Stimulated activated CD4-positive, alpha-beta T cell treated with anti-CD3 and anti-CD28 coated beads, Interleukin-15, amount 100 ng/mL, for 1 hour (primary cell): ENCODE measurements at regions not wholly inside any gene's neighbourhood (a gene's known extent, or its start where the extent isn't known, plus 50 kb on each side); places are given as distances from the start of the nearest gene placed in this dataset.

Source experiments
- DNase-seq, 2 donors: peaks; one replicate each; pipeline ENCODE4 v3.0.0-alpha.2; 2020; ENCODE audit warnings: low read depth in 1 of 2, low spot score in 1 of 2

GRCh38 chr13:110097013-110097412, 209.9 kb downstream of the COL4A1 start:
- no peak for DNase-seq

DNA sequence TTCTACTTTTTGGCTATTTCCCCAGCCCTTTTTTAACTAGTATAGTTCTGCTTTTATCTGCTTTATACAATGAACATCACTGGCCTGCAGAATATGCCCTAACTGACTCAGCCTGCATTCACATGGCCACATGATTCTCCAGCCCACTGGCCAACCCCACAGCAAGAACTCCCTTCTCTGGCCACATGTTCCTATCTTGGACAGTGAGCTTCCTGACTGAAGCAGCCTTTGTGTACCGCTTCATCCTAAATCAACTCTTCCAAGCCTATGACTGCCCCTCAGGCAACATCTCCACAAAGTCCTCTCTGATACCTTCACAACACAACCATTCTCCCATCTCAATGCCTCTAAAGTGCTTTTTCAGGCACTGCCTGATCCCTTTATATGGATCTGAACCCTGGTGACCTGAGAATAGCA, 214.1 kb downstream of the COL4A1 start:
- DNase-seq = no peak

GRCh38 chr13:110089815-110090214, 217.1 kb downstream of the COL4A1 start:
- no peak for DNase-seq

- no peak for DNase-seq
Observed at GRCh38 chr13:110089100-110089499, 217.9 kb downstream of the COL4A1 start.

DNA sequence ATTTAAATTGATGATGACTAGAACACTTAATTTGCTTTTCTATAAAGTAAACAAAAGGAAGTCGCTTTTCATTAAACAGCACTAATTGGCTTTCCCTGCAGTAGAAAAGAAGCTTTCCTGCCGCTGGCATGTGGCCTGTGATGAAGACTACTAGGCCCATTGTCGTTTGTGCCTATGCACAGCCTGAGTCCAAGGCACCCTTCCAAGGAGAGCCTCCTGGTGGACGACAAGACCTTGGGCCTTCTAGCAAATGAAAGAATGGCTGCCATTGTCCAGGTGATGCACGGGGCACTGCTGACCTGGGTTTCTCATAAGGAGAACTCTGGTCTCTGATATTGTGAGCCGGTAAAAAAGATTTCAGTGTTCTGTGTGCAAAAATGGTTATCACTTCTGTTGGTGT, 233.0 kb downstream of the COL4A1 start:
- DNase-seq = no peak

GRCh38 chr13:110070511-110071120, 236.3 kb downstream of the COL4A1 start:
- no peak for DNase-seq

DNA sequence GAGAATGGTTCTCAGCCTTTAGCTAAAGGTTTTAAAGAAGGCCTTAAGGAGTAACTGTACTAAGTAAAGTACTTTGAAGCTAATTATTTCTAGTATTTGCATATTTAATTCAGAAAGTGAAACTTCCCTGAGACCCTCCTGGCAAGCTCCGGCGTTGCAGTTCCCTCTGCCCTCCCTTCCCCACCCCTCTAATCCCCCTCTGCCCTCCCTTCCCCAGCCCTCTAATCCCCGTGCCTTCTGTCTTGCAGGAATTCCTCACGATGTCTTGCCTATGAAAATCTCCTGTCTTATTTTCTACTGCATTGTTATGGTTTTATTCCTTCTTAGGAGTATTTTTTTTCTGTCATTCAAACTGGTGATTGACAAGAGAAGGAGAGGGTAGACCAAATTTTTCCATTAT, 236.9 kb downstream of the COL4A1 start:
- no peak for DNase-seq

DNA sequence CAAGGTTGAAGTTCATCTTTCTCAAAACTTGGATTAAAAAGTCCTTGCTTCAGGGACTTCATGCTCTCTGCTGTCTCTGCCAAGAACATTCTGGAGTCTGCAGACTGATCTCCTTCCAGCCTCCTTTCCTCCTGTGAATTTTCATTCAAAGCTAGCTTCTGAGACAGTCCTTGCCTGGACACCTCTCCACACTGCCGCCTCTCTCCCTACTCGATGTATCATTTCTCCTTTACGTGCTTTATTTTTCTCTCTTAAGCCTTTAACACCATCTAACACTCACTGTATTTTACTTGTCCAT, 238.8 kb downstream of the COL4A1 start:
- no peak for DNase-seq

DNA sequence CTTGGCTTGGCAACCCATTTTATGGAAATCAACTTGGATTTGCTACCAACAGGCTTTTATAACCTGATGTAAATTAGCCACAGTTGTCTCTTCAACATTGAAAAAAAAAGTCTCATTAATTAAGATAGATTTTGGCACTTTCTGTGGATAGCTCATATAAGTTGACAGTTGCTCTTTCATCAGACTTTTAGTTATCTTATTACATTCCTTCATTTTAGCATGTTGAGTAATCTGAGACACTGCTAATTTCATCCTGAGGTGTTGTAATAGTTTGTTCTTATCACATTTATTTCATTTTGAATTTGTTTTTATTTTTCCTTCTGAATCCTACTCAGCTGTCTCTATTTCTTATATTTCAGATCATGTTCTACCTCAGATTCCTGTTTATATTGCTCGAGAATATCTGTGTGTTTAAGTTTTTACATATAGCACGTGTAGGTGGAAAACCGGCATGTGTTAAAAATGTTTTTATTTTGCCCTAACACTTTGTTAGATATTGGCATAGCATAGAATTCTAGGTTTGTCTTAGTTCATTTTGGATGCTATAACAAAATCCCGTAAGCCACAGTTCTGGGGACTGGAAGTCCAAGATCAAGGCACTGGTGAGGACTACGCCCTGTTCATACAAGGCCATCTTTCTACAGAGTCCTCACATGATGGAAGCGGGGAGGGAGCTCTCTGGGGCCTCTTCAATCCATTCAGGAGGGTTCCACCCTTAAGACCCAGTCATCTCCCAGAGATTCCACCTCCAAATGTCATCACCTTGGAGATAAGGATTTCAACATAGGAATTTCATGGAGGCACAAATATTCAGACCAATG, 239.4 kb downstream of the COL4A1 start:
- no peak for DNase-seq

DNA sequence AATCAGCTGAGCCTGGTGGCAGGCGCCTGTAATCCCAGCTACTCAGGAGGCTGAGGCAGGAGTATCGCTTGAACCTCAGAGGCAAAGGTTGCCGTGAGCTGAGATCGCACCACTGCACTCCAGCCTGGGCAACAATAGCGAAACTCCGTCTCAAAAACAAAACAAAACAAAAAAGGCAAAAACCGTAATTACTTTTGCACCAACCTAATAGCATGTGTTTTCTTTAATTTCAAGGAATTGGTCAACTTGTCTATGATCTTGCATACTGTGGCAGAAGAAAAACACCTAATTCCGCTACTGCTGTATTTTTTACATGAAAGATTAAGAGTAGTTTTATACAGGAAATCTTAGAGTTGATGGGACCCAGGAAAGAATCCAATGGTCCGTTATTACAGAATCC, 241.2 kb downstream of the COL4A1 start:
- no peak for DNase-seq

GRCh38 chr13:110063490-110064421, 243.2 kb downstream of the COL4A1 start:
- DNase-seq = no peak

- no peak for DNase-seq
Observed at GRCh38 chr13:110062777-110063442, 244.0 kb downstream of the COL4A1 start.

DNA sequence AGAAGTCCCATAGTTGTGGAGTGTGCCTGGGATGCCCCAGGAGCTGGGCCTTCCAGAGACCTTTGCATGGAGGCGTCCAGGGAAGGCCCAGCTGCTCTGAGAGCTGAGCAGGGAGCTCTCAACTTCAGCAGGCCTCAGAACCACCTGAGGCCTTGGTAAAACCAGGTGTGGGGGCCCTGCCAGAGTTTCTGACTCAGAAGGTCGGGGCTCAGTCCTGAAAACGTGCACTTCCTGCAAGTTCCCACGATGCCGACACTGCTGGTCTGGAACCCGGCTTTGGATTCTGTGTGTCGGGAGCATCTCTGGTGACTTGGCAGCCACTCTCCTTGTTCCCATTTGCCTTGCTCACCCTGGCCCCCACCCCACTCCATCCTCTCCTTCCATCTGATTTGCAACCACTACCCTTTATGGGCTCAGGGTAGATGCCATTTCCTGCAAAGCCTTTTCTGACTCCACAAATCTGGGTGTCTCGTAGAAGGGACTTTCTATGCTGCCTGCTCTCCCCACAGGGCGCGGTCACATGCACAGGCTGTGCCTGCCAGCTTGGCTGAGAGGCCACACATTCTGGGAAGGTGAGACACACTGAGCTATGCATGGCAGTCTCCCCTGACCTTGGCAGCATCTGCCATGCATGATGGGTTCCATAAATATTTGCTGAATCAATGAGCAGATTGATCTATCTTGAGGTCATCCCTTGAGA, 244.7 kb downstream of the COL4A1 start:
- no peak for DNase-seq

GRCh38 chr13:110061270-110061669, 245.7 kb downstream of the COL4A1 start:
- no peak for DNase-seq

GRCh38 chr13:110057052-110057451, 249.9 kb downstream of the COL4A1 start:
- DNase-seq = no peak

DNA sequence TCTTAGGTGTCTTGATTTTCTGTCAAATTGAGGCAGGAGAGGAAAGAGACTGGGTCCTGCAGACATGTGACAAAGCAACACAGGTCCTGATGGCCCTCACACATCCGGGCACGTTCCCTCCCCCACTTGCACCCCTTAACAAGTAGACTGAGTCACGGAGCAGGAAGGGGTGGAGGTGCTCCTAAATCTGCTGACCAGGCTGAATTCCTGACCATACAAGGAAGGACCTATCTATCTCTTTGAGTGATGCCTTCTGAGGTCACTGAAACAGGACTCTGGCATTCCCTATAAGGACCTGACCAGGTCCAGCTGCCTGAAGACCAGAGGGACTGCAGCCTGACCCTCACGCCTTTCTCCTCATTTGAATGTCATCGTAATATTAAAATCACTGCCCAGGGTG, 250.3 kb downstream of the COL4A1 start:
- DNase-seq = no peak

GRCh38 chr13:110055089-110055488, 251.9 kb downstream of the COL4A1 start:
- no peak for DNase-seq

GRCh38 chr13:110054041-110054440, 252.9 kb downstream of the COL4A1 start:
- DNase-seq = no peak

DNA sequence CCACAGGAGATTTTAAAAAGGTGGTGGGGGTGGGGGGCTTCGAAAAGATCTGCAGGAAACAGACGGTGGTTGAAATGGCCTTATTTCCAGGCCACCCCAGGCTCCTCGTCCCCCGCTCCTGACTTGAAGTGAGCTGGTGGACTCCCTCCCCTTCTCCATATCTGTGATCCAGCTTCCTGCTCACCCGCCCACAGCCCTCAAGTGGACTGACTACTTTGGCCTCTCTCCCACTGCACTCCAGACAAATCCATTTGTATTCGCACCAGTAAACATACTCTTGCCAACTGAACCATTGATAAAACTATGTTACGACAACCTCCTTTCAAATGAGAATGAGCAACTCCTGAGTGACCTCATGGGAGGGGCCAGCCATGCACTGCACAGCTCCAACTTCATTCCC, 259.5 kb downstream of the COL4A1 start:
- no peak for DNase-seq

GRCh38 chr13:110046811-110047210, 260.1 kb downstream of the COL4A1 start:
- no peak for DNase-seq

DNA sequence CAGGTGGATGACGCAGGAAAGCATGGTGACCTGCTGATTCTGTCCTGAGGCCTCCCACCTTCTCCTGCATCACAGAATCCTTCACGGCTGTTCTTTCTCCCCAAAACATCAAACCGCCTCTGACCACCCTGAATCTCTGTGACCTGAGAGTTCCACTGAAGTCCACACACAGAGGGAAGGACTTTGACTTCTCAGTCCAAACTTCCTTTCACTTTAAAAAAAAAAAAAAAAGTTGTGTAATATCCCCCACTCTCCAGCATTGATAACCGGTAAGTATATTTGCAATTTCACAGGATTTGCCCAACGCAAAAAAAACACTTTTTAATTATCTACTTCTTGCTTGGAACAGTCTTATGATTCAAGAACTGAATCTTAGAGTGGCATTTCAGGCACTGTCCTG, 259.5 kb upstream of the IRS2 start:
- no peak for DNase-seq
